ENCODE measurements at regions not wholly inside any gene's neighbourhood (a gene's known extent, or its start where the extent isn't known, plus 50 kb on each side); places are given as distances from the start of the nearest gene placed in this dataset.
"Not testable (repeated sequence)": the region's sequence is repeated elsewhere in the genome, so short reads cannot be mapped to it uniquely, and the experiment has no call there.

DNA sequence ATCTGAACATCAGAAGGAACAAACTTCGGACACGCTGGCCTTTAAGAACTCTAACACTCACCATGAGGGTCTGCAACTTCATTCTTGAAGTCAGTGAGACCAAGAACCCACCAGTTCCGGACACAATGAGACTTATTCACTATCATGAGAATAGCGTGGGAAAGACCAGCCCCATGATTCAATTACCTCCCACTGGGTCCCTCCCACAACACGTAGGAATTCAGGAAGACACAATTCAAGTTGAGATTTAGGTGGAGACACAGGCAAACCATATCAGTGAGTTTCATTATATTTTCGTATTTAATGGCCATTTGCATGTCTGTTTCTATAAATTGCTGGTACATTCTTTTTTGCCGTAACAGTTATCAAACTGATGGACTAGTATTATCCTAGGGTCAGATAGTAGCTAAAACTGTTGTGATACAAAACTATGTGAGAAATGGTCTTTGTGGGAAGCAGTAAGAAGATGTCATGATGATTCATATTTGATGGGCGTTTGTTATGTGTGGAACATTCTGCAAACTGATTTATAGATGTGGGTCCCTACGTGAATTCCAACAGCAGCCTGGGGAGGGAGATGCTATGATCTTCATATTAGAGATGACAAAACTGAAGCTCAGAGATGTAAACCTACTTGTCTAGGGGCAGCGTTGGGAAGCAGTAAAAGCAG lies 282.4 kb upstream of the TMEM132C start:
- DNase-seq = no peak

- no peak for DNase-seq
These were observed 279.6 kb upstream of the TMEM132C start for GRCh38 chr12:127987199-127987901.

- no peak for DNase-seq
These were observed 275.5 kb upstream of the TMEM132C start for GRCh38 chr12:127991485-127991884.

GRCh38 chr12:127998988-127999387 lies 268.0 kb upstream of the TMEM132C start:
- no peak for DNase-seq

DNA sequence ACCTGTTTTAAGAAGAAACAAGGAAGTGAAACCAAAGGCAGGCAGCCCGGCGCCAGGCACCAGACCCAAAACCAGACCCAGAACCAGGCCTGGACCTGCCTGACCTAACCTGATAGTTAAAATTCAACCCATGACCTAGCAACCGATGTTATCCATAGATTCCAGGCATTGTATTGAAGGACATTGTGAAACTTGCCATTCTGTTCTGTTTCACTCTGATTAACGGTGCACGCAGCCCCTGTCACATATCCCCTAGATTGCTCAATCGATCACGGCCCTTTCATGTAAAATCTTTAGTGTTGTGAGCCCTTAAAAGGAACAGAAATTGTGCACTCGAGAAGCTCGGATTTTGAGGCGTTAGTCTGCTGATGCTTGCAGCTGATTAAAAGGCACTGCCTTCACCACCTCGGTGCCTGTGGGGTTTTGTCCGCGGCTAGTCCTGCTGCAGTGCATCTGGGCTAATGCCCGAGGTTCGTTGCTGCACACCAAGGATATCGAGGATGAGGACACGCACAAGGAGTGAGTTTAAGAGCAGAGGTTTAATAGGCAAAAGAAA lies 262.5 kb upstream of the TMEM132C start:
- DNase-seq = no peak

- no peak for DNase-seq
These were observed 259.7 kb upstream of the TMEM132C start for GRCh38 chr12:128007250-128007649.

GRCh38 chr12:128008341-128008740 lies 258.6 kb upstream of the TMEM132C start:
- DNase-seq = no peak

GRCh38 chr12:128009108-128009507 lies 257.9 kb upstream of the TMEM132C start:
- DNase-seq = no peak

GRCh38 chr12:128012110-128012509 lies 254.9 kb upstream of the TMEM132C start:
- DNase-seq = no peak

DNA sequence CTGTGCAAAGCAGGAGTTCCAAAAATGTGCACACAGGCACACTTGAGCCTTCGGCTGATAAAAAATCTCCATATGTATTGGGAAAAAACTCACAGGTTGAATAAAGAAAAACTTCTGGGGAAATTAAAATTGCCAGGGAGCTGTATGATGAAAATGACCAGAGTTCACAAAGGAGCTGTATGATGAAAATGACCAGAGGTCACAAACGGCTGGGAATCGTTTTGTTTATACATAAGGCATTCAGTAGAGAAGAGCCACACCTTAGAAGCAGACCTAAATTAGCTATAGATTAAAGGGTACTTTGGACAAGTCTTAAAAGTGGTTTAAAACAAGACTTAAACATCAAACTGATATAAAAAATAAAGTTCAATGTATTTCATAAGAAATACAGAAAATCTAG lies 251.7 kb upstream of the TMEM132C start:
- DNase-seq = no peak

DNA sequence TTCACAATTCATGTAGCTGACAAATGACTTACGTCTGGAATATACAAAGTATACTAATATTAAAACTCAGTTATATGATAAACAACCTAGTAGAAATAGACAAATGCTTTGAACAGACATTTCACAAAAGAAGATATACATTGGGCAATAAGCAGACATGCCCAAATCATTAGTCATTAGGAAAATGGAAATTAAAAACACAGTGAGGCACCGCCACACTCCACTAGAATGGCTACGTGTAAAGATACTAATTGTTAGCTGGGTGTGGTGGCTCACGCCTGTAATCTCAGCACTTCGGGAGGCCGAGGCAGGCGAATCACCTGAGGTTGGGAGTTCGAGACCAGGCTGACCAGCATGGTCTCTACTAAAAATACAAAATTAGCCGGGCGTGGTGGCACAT lies 248.9 kb upstream of the TMEM132C start:
- no peak for DNase-seq

GRCh38 chr12:128019996-128020544 lies 246.9 kb upstream of the TMEM132C start:
- no peak for DNase-seq

DNA sequence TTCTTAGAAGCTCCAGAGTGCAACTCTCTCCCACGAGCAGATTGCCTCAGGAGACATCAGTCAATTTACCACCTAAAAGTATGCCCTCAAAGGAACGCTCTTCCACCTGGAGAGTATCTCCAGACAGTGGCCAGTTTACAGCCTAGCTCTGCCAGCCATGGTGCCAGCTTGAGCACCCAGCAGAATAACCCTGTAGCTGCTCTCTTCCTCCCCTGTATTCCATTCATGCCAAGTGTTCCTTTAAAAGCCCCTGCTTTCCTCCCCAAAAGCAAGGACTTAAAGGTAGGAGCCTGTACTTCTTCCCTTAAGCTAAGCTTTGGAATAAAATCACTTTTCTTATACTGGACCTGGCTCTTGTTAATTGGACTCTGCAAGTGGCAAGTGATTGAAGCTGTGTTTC lies 245.4 kb upstream of the TMEM132C start:
- no peak for DNase-seq

GRCh38 chr12:128025589-128026245 lies 241.3 kb upstream of the TMEM132C start:
- no peak for DNase-seq

GRCh38 chr12:128026696-128027574 lies 240.0 kb upstream of the TMEM132C start:
- no peak for DNase-seq

DNA sequence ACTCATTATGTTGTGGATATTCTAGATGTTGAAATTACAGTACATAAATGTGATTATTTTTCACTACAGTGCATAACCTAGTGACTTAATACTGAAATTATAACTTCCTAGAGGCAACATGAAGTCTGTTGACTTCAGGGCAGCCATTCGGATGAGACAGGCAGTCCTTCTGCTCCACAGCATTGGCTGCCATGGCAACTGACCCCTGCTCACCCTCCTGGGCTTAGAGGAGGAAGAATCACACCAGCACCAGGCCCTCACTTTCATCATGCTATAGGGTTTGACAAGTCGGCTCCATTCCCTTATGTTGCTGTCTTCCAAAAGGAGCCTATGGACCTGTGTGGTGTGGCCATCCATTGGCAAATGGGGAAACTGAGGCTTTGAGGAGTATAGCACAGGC lies 233.5 kb upstream of the TMEM132C start:
- no peak for DNase-seq

DNA sequence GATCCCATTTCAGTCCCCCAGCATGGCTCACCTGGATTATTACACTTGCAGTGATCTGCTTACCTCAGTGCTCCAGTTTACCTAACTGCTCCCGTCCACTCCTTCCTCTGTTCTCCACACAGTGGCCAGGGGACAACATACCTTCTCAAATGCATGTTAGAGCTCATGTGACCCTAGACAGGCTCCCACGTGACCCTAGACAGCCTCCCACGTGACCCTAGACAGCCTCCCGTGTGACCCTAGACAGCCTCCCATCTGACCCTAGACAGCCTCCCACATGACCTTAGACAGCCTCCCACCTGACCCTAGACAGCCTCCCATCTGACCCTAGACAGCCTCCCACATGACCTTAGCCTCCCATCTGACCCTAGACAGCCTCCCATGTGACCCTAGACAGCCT lies 226.0 kb upstream of the TMEM132C start:
- no peak for DNase-seq

- not testable (repeated sequence) for DNase-seq
These were observed 224.7 kb upstream of the TMEM132C start for GRCh38 chr12:128042283-128042682.

DNA sequence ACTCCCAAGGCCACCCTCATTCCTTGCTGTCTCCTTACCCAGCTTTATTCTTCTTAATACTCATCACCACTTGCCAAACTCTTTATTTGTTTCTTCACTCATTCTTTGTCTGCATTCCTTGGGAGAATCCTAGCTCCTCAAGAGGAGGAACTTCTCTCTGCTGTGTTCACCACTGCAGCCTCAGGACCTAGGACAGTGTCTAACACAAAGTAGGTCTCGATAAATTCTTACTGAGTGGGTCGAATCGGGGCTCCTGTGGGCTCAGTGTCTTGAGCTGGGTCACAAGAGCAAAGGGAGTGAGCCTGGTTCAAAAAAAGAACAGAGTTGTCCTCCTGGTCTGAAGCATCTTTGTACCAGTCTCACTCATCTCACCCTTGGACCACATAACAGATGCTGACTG lies 224.1 kb upstream of the TMEM132C start:
- no peak for DNase-seq

GRCh38 chr12:128043317-128043716 lies 223.7 kb upstream of the TMEM132C start:
- no peak for DNase-seq

DNA sequence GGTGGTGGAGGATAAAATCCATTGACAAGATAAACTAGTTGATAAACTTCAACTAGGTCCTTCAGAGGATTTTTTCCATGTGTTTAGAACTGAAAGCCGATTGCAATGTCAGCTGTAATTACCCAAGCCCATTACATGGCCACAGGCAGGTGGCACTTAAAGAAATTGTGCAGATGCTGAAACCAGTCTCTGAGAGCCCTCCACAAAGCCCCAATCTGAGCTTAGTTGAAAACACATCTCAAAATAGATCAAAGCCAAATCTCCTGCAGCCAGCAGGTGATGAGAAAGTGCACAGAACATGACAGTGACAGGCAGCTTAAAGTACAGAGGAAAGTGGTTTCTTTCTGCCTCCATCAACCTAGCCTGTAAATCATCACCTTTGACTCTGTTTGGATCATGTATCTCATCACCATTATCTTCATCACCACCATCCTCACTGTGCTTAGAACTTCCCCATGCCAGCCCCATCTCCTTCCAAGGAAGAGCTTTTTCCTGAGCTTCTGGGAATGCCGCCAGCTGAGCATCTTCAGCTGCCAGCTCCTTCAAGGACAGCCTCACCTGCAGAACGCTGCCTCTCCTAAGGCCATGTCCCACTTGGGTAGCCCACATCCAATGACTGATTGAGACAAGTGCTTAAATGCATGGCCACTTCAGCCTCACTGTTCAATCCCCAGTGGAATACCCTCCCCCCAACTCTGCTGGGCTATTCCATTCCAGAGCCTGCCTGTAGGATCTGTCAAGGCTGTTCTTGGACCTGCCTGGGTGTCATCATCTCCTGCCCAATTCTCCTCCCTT lies 219.5 kb upstream of the TMEM132C start:
- no peak for DNase-seq

GRCh38 chr12:128052331-128052730 lies 214.6 kb upstream of the TMEM132C start:
- no peak for DNase-seq
